SK-N-SH (cell line): ENCODE measurements at regions not wholly inside any gene's neighbourhood (a gene's known extent, or its start where the extent isn't known, plus 50 kb on each side); places are given as distances from the start of the nearest gene placed in this dataset.

Source experiments
- CTCF ChIA-PET: fragments of 300-600, 350-600 bp; formaldehyde crosslinking; extraction: SDS; loops from one replicate; lab custom pipeline; 2021; lab: Yijun Ruan, JAX
- POLR2A ChIA-PET: fragments of 350-600 bp; sonication (Branson Sonifier 250); formaldehyde crosslinking; extraction: SDS; loops from one replicate; lab custom pipeline; 2020; ENCODE audit warnings: antibody characterized with exemption, inconsistent platforms; lab: Yijun Ruan, JAX
- DNase-seq: peaks from one replicate; pipeline ENCODE4 v3.0.0; 2012
- H2AFZ ChIP-seq: fragments of 200-600 bp; sonication (generic); 2 replicates; pipeline ENCODE4 v1.8.1; 2016; ENCODE audit warnings: antibody characterized with exemption, mild to moderate bottlenecking, low read depth
- H3F3A ChIP-seq: fragments of 200-600 bp; sonication (generic); replicated peaks from 2 replicates; pipeline ENCODE3; 2016; ENCODE audit warnings: antibody characterized with exemption, mild to moderate bottlenecking; ENCODE audit not compliant: insufficient read depth
- H3K27ac ChIP-seq, 2 experiments: fragments of 200-500 bp in 1 of 2; fragments of 200-600 bp in 1 of 2; sonication (Bioruptor generic) in 1 of 2; sonication (generic), shearing (Covaris generic) in 1 of 2; 2 replicates each; pipeline versions ENCODE4 v1.5.1 to v1.6.1; 2014 to 2016; ENCODE audit warnings: low read depth in 2 of 2, inconsistent platforms in 1 of 2, low read length in 1 of 2, mild to moderate bottlenecking in 1 of 2, mixed read lengths in 1 of 2
- H3K27me3 ChIP-seq: fragments of 200-600 bp; sonication (generic), shearing (Covaris generic); 2 replicates; pipeline ENCODE4 v1.6.1; 2016; ENCODE audit warnings: mixed run types; ENCODE audit not compliant: insufficient read depth
- H3K36me3 ChIP-seq, 2 experiments: fragments of 200-500 bp in 1 of 2; fragments of 200-600 bp in 1 of 2; sonication (Bioruptor generic) in 1 of 2; sonication (generic) in 1 of 2; replicated peaks in 1 of 2; 2 replicates each; pipeline versions ENCODE3 to v1.5.1; 2014 to 2016; ENCODE audit warnings: low read length in 1 of 2, mild to moderate bottlenecking in 1 of 2; ENCODE audit not compliant: insufficient read depth in 2 of 2, control insufficient read depth in 1 of 2
- H3K4me1 ChIP-seq, 2 experiments: fragments of 200-500 bp in 1 of 2; fragments of 200-600 bp in 1 of 2; sonication (Bioruptor generic) in 1 of 2; sonication (generic), shearing (Covaris generic) in 1 of 2; 2 replicates each; pipeline versions ENCODE4 v1.5.1 to v1.6.1; 2014 to 2016; ENCODE audit warnings: low read depth in 1 of 2, low read length in 1 of 2, mixed run types in 1 of 2; ENCODE audit not compliant: insufficient read depth in 2 of 2, control insufficient read depth in 1 of 2
- H3K4me2 ChIP-seq: fragments of 200-600 bp; sonication (generic), shearing (Covaris generic); 2 replicates; pipeline ENCODE4 v1.6.1; 2017; ENCODE audit warnings: mixed run types
- H3K4me3 ChIP-seq, 2 experiments: fragments of 200-500 bp in 1 of 2; fragments of 200-600 bp in 1 of 2; sonication (Bioruptor generic) in 1 of 2; sonication (generic), shearing (Covaris generic) in 1 of 2; 2 replicates each; pipeline versions ENCODE4 v1.5.1 to v1.8.1; 2014 to 2016; ENCODE audit warnings: low read depth in 2 of 2, inconsistent platforms in 1 of 2, low read length in 1 of 2, mild to moderate bottlenecking in 1 of 2, mixed read lengths in 1 of 2, moderate library complexity in 1 of 2
- H3K79me2 ChIP-seq: fragments of 200-600 bp; sonication (generic); 2 replicates; pipeline ENCODE4 v1.8.1; 2017; ENCODE audit warnings: mild to moderate bottlenecking; ENCODE audit not compliant: insufficient read depth
- H3K9ac ChIP-seq: fragments of 200-600 bp; sonication (generic); 2 replicates; pipeline ENCODE4 v1.6.1; 2017; ENCODE audit warnings: mixed run types
- H3K9me2 ChIP-seq: fragments of 200-600 bp; sonication (generic); 2 replicates; pipeline ENCODE4 v1.6.1; 2017; ENCODE audit warnings: mixed run types
- H3K9me3 ChIP-seq: fragments of 200-600 bp; sonication (generic); 2 replicates; pipeline ENCODE4 v1.6.1; 2017; ENCODE audit warnings: mixed run types, mild to moderate bottlenecking, moderate library complexity
- H4K20me1 ChIP-seq: fragments of 200-600 bp; sonication (generic); 2 replicates; pipeline ENCODE4 v1.6.1; 2017; ENCODE audit warnings: mild to moderate bottlenecking, mixed run types; ENCODE audit not compliant: insufficient read depth
- CHD2 ChIP-seq: fragments of 150-350 bp; IDR thresholded peaks from 2 replicates; pipeline ENCODE4 v1.6.1; 2018; ENCODE audit warnings: low read length; ENCODE audit not compliant: partially characterized antibody
- CTCF ChIP-seq: fragments of 200-600 bp; sonication (generic); IDR thresholded peaks from 2 replicates; pipeline ENCODE4 v1.6.1; 2017; ENCODE audit warnings: antibody characterized with exemption, mild to moderate bottlenecking, moderate library complexity
- EP300 ChIP-seq, 2 experiments: IDR thresholded peaks; 2 replicates each; pipeline versions ENCODE4 v1.4.0 to v1.6.1; 2012; ENCODE audit warnings: borderline replicate concordance in 1 of 2, low read depth in 1 of 2, low read length in 1 of 2
- EZH2phosphoT487 ChIP-seq: fragments of 200-600 bp; sonication (generic); IDR thresholded peaks from 2 replicates; pipeline ENCODE4 v1.6.1; 2017; ENCODE audit warnings: low read depth, mixed run types, mild to moderate bottlenecking, antibody characterized with exemption, moderate library complexity, borderline replicate concordance
- FOXM1 ChIP-seq: IDR thresholded peaks from 2 replicates; pipeline ENCODE4 v1.4.0; 2012; ENCODE audit warnings: low read depth, mild to moderate bottlenecking
- IRF3 ChIP-seq: fragments of 150-350 bp; IDR thresholded peaks from 2 replicates; pipeline ENCODE4 v1.6.1; 2016; ENCODE audit warnings: mild to moderate bottlenecking, low read depth, low read length
- JUND ChIP-seq: IDR thresholded peaks from 2 replicates; pipeline ENCODE4 v1.4.0; 2012
- MXI1 ChIP-seq: IDR thresholded peaks from 2 replicates; pipeline ENCODE4 v1.6.1; 2012; ENCODE audit warnings: mild to moderate bottlenecking, low read depth, low read length, improper control_type of control experiment
- NRF1 ChIP-seq: IDR thresholded peaks from 2 replicates; pipeline ENCODE4 v1.6.1; 2012; ENCODE audit warnings: low read depth, mild to moderate bottlenecking, low read length
- PBX3 ChIP-seq: IDR thresholded peaks from 2 replicates; pipeline ENCODE4; 2012
- POLR2AphosphoS5 ChIP-seq: IDR thresholded peaks from 2 replicates; pipeline ENCODE4 v1.6.1; 2012; ENCODE audit warnings: low read depth, low read length
- RAD21 ChIP-seq: IDR thresholded peaks from 2 replicates; pipeline ENCODE4 v1.6.1; 2012; ENCODE audit warnings: mild to moderate bottlenecking, low read length
- RCOR1 ChIP-seq: fragments of 150-350 bp; IDR thresholded peaks from 2 replicates; pipeline ENCODE4 v1.6.1; 2017; ENCODE audit warnings: antibody characterized with exemption, low read length
- SMC3 ChIP-seq: IDR thresholded peaks from 2 replicates; pipeline ENCODE4 v1.6.1; 2012; ENCODE audit warnings: low read depth, low read length, improper control_type of control experiment
- TAF1 ChIP-seq: IDR thresholded peaks from 2 replicates; pipeline ENCODE4 v1.6.1; 2012; ENCODE audit warnings: low read depth, mild to moderate bottlenecking, low read length, moderate library complexity, borderline replicate concordance
- TCF12 ChIP-seq: IDR thresholded peaks from 2 replicates; pipeline ENCODE4 v1.4.0; 2012
- USF1 ChIP-seq: IDR thresholded peaks from 2 replicates; pipeline ENCODE4 v1.4.0; 2012; ENCODE audit warnings: low read depth, borderline replicate concordance
- YY1 ChIP-seq: IDR thresholded peaks from 2 replicates; pipeline ENCODE4 v1.4.0; 2012; ENCODE audit warnings: low read depth, mild to moderate bottlenecking
- WGBS: methylation state at CpG from one replicate; pipeline ENCODE4 v1.1.6; 2017; ENCODE audit warnings: low lambda C conversion rate; 5-methylcytosine and 5-hydroxymethylcytosine counted together

GRCh38 chr5:142391058-142391845, 66.4 kb upstream of the SPRY4 start:
- DNase-seq = no peak
- Histone ChIP-seq H3K36me3 (peaks cover 0 to 20% of the 10 kb centered on the region in 2 experiments), H3F3A (no peaks in the 10 kb centered on the region), H3K9ac (no peak overlapping the region), H4K20me1 (no peaks in the 10 kb centered on the region), H3K27ac (no peak overlapping the region), H2AFZ (no peak overlapping the region), H3K9me2 (no peaks in the 10 kb centered on the region), H3K9me3 (no peaks in the 10 kb centered on the region), H3K4me2 (no peak overlapping the region), H3K79me2 (no peaks in the 10 kb centered on the region), H3K4me3 (no peak overlapping the region), H3K27me3 (no peaks in the 10 kb centered on the region), H3K4me1 (peaks cover 18 to 36% of the 10 kb centered on the region in 2 experiments; a peak in 3 of 4 replicates)
- POLR2A ChIA-PET = no interaction called here
- TF ChIP-seq IRF3 (no peak), FOXM1 (no peak), NRF1 (no peak), RCOR1 (no peak), EP300 (IDR thresholded peaks at IDR 0.05; ENCODE audit: borderline replicate concordance in 1 of 2, low read depth in 1 of 2, low read length in 1 of 2) (no peak), USF1 (no peak), CHD2 (no peak), CTCF (no peak), YY1 (no peak), RAD21 (no peak), TCF12 (no peak), POLR2AphosphoS5 (no peak), SMC3 (no peak), EZH2phosphoT487 (no peak), TAF1 (no peak), JUND (no peak), PBX3 (no peak), MXI1 (no peak)
- WGBS = 87% methylated on average over 8 of the region's 8 CpGs
- CTCF ChIA-PET = interaction anchor here (0.7 to 1.1 kb wide), 2 partner anchors 9 to 455 kb away, joined by 3 to 6 read pairs; no protein-coding TSS in a partner anchor
